Posterior vena cava (tissue), 2 donors: ENCODE measurements at regions not wholly inside any gene's neighbourhood (a gene's known extent, or its start where the extent isn't known, plus 50 kb on each side); places are given as distances from the start of the nearest gene placed in this dataset.

ENCODE experiments used
- DNase-seq: peaks from one replicate; pipeline ENCODE4 v3.0.0-alpha.2; 2020; ENCODE audit warnings: low spot score
- intact Hi-C, 2 donors: fragments of 100-400 bp; cut with DNase I; formaldehyde crosslinking; loops; one replicate each; pipeline versions ENCODE4 v1.14.1 to v1.14.2; 2022 to 2023
- donor health status: DM: yes; HTN: yes; CAD: no.
- donor health status: DM: yes; HTN: yes; CAD: no.

GRCh38 chr3:107992976-107993684, 97.7 kb downstream of the CD47 start:
- intact Hi-C loops = no loop called here
- peak; percentile 78 for DNase-seq

- DNase-seq = no peak
Observed at GRCh38 chr3:107990926-107991325, 99.9 kb downstream of the CD47 start.

GRCh38 chr3:107990433-107990832, 100.4 kb downstream of the CD47 start:
- no peak for DNase-seq
- intact Hi-C loops = no loop called here

More at GRCh38 chr3:107990926-107991325, 99.9 kb downstream of the CD47 start:
- intact Hi-C loops = no loop called here

- no peak for DNase-seq
- intact Hi-C loops = no loop called here
Observed at GRCh38 chr3:107989661-107990060, 101.2 kb downstream of the CD47 start.

GRCh38 chr3:107988460-107989175, 102.2 kb downstream of the CD47 start:
- intact Hi-C loops = no loop called here
- peak; percentile 84 for DNase-seq

GRCh38 chr3:107987036-107987939, 103.5 kb downstream of the CD47 start:
- DNase-seq = peak; percentile 89
- intact Hi-C loops = no loop called here

GRCh38 chr3:107986505-107986904, 104.3 kb downstream of the CD47 start:
- intact Hi-C loops = no loop called here
- no peak for DNase-seq

- DNase-seq = no peak
- intact Hi-C loops = no loop called here
Observed at GRCh38 chr3:107985496-107985895, 105.3 kb downstream of the CD47 start.

- DNase-seq = no peak
- intact Hi-C loops = no loop called here
Observed at GRCh38 chr3:107983247-107983646, 107.6 kb downstream of the CD47 start.

- intact Hi-C loops = no loop called here
- DNase-seq = no peak
Observed at GRCh38 chr3:107982165-107982564, 108.7 kb downstream of the CD47 start.

GRCh38 chr3:107981471-107982111, 109.2 kb downstream of the CD47 start:
- DNase-seq = peak; percentile 82
- intact Hi-C loops = no loop called here

GRCh38 chr3:107979538-107979937, 111.3 kb downstream of the CD47 start:
- no peak for DNase-seq
- intact Hi-C loops = no loop called here

- intact Hi-C loops = loop anchor here in 1 of 2 donors (1.0 kb wide), 1 partner anchor 23 kb away; no protein-coding TSS in a partner anchor
- no peak for DNase-seq
Observed at GRCh38 chr3:107978131-107979055, 112.4 kb downstream of the CD47 start.

GRCh38 chr3:107977221-107978130, 113.4 kb downstream of the CD47 start:
- intact Hi-C loops = loop anchor here in 1 of 2 donors (1.0 kb wide), 1 partner anchor 24 kb away; no protein-coding TSS in a partner anchor
- no peak for DNase-seq

- intact Hi-C loops = no loop called here
- no peak for DNase-seq
Observed at GRCh38 chr3:107976202-107976800, 114.5 kb downstream of the CD47 start.

- intact Hi-C loops = no loop called here
Observed at GRCh38 chr3:107975529-107976201, 115.2 kb downstream of the CD47 start.

More at GRCh38 chr3:107975529-107976201, 115.2 kb downstream of the CD47 start:
- no peak for DNase-seq
